ENCODE measurements at regions not wholly inside any gene's neighbourhood (a gene's known extent, or its start where the extent isn't known, plus 50 kb on each side); places are given as distances from the start of the nearest gene placed in this dataset.

DNA sequence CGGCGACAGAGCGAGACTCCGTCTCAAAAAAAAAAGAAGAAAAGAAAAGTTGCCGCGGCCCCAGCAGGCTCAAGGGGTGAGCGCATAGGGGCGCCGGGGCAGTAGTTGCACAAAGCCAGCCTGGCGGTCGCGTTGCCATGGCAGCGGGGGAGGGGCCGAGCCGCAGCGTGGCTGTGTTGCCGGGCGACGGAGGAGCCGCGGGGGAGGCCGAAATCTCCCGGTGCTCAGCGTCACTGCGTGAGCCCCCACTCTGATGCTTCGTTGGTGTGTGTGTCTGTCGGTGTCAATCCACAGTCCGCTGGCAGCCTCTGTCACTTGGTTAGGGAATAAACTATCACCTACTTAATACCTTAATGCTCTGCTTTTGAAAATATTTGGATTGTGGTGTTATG, 82.9 kb upstream of the C1QTNF9B start:
- DNase-seq (ENCODE audit: low read depth in 2 of 2, low spot score in 1 of 2) = peak; percentile 80 to 87

- DNase-seq (ENCODE audit: low read depth in 2 of 2, low spot score in 1 of 2) = no peak
These were observed 86.4 kb upstream of the C1QTNF9B start for GRCh38 chr13:23983671-23984070.

DNA sequence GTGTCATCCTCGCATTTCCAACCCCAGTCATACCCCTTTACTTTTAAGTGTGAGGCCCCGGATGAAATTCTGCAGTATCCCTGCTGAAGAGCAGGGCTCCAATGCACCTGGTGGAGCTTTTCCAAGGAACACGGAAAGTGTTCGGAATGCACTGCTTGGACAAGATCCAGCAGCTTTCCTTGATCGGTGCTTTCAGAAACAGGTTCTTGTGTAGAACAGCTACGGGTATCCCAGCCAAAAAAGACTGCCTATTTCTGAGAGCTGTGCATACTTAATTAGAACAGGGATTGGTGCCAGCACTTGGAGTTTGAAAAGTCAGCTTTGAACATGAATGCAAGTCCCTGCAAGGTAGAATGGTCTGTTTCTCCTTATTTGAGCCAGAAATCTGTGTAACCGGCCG, 87.2 kb upstream of the C1QTNF9B start:
- no peak for DNase-seq (ENCODE audit: low read depth in 2 of 2, low spot score in 1 of 2)

- no peak for DNase-seq (ENCODE audit: low read depth in 2 of 2, low spot score in 1 of 2)
These were observed 87.8 kb upstream of the C1QTNF9B start for GRCh38 chr13:23985060-23985459.

DNA sequence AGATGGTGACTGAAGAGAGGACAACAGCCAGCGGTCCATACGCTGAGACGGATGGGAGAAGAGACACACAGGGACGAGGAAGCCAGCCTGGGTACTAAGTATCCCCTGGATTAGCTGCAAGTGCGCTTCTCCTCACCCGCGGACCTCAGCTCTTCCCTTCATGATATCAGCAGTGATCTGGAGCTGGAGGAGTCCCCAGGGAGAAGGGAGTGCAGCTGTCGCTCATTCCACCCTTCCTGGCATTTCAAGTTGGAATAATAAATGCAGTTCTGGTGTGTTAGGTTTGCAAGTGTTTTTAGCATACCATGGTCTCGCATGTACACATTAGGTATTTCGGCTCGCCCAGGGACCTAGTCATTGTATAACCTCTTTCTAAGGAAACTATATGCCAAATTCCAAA, 88.5 kb upstream of the C1QTNF9B start:
- DNase-seq (ENCODE audit: low read depth in 2 of 2, low spot score in 1 of 2) = no peak

- no peak for DNase-seq (ENCODE audit: low read depth in 2 of 2, low spot score in 1 of 2)
These were observed 89.3 kb upstream of the C1QTNF9B start for GRCh38 chr13:23986619-23987018.

DNA sequence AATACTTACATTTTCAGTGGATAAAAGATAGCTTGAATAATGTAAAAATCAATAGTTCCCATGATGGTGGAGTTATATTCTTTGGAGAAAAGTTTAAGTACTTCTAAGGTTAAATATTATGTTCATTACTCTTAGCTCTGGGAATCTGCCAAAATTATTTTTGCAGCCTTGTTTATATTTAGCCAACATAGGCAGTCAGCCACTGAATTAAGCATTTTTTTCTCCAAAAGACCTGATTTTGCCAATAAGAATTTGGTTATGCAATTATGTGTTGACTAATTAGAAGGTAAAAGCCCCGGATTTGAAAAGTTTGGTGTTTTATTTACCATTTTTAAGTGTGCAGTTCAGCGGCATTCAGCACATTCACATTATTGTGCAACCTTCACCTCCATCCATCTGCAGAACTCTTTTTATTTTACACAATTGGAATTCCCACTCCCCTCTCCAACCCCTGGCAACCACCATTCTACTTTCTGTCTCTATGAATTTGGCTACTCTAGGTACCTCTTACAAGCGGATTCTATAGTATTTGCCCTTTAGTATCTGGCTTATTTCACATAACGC, 90.1 kb upstream of the C1QTNF9B start:
- no peak for DNase-seq (ENCODE audit: low read depth in 2 of 2, low spot score in 1 of 2)

DNA sequence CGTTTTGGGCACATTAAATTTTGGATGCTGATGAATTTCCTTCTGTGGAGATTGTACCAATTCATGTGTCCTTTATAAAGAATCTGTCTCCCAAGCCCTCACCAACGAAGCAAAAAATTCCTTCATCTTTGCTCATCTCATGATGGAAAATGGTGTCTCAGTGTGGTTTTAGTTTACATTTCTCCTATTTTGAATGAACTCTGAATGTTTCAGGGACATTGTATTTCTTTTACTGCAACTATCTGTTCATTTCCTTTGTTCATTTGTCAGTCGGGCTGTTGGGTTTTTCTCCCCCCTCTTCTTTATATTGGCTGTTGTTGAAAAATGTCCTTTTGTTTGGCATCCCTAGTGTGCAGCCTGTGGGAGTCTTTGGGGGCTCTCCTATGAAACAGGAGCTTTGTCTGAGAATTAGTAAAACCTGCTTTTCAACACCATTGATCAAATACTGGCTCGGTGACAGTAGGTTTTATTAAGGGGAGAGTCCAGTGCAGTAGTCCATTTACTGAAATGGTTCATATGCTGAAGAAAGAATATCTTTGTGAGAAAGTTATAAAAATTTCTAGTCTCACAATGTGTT, 91.3 kb upstream of the C1QTNF9B start:
- no peak for DNase-seq (ENCODE audit: low read depth in 2 of 2, low spot score in 1 of 2)

DNA sequence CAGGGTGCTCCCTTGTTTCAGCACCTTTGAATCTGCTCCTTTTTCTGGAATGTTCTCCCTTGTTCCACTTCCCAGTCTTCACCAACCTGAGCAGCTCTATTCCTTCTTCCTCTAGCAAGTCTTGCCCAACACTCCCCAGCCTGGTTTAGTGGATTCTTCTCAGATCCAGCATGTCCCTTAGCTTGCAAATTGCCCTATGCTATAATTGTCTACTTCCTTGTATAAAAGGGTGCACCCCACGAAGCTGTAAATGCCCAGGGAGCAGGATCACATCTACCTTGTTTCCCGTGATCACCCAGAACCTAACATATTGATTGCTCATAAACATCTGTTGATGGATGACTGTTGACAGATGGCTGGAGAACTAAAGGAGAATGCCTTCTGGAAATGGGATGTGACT, 93.2 kb upstream of the C1QTNF9B start:
- DNase-seq (ENCODE audit: low read depth in 2 of 2, low spot score in 1 of 2) = no peak

GRCh38 chr13:23991119-23991518, 93.8 kb upstream of the C1QTNF9B start:
- DNase-seq (ENCODE audit: low read depth in 2 of 2, low spot score in 1 of 2) = no peak

DNA sequence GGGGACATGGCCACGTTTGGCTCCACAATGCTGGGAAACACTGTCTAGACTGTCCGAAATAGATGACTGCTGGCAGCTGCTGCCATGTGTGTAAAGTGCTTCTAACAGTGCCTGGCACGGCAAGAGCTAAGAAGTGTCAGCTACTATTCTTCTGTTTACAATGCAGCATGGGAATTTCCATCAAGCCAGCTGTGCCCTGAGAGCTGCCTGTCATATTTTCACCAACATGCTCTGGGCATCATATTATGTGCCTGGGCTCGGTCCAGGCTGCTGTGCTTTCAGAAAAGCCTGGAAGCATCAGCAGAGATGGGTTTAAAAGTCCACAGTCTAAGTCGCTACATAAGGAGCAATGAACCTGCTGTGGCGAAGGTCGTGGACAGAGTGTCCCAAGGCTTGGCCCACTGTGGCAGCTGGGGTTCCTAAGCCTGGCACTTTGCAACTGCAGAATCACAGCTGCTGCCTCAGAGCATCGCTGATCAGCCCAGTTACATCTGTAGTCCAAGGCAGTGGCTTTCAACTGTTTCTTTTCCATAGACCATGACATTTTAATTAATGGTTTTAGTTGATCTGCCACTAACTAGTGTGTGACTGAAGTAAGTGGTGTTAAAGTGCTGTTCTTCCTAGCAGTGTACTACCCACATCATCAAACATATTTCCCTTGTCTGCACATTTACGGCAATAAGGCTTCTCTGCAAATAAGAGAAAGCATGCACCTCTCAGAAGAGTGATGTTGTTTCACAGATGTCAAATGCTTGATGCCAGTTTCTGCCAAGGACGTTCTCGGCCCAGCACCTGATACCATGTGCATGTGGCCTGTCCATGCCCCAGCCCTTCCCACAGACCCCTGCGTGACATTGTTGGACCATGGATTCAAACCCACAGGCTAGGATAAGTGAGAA, 95.7 kb upstream of the C1QTNF9B start:
- DNase-seq (ENCODE audit: low read depth in 2 of 2, low spot score in 1 of 2) = no peak

- DNase-seq (ENCODE audit: low read depth in 2 of 2, low spot score in 1 of 2) = no peak
These were observed 96.3 kb upstream of the C1QTNF9B start for GRCh38 chr13:23993680-23993985.

- DNase-seq (ENCODE audit: low read depth in 2 of 2, low spot score in 1 of 2) = no peak
These were observed 98.2 kb upstream of the C1QTNF9B start for GRCh38 chr13:23995283-23996073.

- DNase-seq (ENCODE audit: low read depth in 2 of 2, low spot score in 1 of 2) = no peak
These were observed 99.2 kb upstream of the C1QTNF9B start for GRCh38 chr13:23996456-23996855.

DNA sequence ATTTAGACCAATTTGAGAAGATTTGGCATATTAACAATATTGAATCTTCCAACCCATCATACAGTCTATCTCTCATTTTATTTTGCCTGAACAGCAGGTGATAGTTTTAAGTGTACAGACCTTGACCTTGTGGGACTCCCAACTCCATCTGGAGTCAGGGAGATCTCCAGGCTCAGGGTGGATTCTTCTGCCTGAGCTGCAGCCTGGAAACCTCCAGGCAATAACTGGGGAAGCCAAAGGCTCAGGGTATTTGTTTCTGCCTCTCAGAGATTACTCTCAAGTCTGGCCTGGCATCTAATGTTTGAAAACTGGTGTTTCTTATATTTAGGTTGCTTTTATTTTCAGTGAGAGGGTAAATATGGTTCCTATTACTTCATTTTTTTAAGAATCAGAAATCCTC, 102.1 kb upstream of the C1QTNF9B start:
- no peak for DNase-seq (ENCODE audit: low read depth in 2 of 2, low spot score in 1 of 2)

DNA sequence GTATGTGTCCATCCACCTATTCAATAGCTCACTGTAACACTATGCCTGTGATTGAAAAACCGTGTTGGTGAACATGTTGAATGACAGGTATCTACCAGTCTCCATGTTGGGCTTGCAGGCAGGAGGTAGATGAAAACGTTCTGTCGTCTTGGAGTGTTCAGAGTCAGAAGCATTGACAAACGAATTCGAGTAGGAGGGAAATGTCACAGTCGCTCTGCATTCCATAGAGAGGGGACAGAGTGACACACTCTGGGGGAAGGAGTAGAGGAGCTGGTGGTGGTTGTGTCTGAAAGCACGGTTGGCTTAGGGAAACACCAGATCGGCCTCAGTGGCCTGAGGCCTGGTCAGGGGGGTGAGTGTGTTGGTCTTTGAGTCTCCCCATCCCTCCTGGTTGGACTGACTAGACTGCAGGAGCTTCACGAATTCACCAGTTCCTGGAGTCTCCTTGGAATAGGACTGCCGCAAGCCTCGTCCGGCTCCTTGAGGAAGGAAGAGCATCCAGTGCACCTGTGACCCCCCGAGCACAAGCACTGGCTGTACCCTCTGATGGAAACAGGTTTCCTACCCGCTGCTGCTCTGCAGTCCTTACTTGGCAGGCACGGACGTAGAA, 105.0 kb upstream of the C1QTNF9B start:
- DNase-seq (ENCODE audit: low read depth in 2 of 2, low spot score in 1 of 2) = no peak

GRCh38 chr13:24004142-24004899, 107.0 kb upstream of the C1QTNF9B start:
- DNase-seq (ENCODE audit: low read depth in 2 of 2, low spot score in 1 of 2) = no peak

DNA sequence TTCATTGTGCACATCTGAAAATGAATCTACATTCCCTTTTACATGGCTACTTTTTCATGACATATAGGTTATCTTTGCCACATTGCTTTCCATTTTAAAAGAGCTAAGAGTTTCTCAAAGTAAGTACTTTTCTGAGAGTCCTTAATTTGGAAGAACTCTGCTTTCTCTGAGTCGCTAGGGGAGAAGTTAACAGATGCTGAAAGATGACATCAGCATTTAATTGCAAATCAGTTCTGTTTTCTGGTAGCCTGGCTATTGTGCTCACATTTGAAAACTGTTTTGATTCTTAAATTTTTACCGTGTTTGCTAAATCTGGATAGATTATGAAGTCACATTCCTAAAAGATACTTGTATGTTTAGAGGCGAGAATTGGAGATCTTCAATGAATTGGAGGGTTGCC, 107.7 kb upstream of the C1QTNF9B start:
- DNase-seq (ENCODE audit: low read depth in 2 of 2, low spot score in 1 of 2) = no peak

- DNase-seq (ENCODE audit: low read depth in 2 of 2, low spot score in 1 of 2) = no peak
These were observed 108.5 kb upstream of the C1QTNF9B start for GRCh38 chr13:24005755-24006281.

DNA sequence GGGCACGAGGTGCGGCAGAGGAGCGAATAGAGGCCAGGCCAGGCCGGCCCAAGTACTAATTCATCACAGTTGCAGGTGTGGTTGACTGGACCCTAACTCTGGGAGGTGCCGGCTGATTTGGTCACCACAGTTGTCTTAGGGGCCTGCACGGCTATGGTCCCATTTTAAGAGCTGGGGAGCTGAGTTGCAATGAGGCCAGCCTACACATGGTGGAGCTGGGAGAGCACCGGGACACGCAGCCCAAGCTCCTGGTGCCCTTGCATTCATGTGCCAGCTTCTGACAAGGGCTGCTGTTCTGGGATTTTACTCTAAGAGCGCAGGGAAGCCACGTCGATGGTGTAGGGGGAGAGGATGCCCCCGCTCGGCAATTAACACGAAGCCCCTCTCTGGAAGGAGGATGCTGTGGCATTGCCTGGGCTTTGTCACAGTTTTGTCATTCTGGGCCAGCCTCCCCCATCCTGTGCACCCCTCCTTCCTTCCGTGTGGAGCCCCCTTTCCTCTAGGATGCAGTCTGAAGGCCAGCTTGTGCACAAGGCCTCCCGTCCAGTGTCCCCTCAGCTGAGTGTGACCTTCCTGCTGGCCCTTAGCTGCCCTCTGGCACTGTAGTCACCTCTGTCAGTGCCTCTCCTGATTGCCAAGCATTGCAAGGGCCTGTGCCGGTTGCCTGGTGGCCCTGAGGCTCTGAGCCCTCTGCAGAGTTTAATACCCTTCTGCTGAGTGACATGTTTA, 109.4 kb upstream of the C1QTNF9B start:
- no peak for DNase-seq (ENCODE audit: low read depth in 2 of 2, low spot score in 1 of 2)
